Medulla oblongata (tissue), 1 donor: ENCODE measurements at regions not wholly inside any gene's neighbourhood (a gene's known extent, or its start where the extent isn't known, plus 50 kb on each side); places are given as distances from the start of the nearest gene placed in this dataset.

Source experiments
- DNase-seq: peaks from one replicate; pipeline ENCODE4 v3.0.0-alpha.2; 2015; ENCODE audit errors: extremely low spot score

DNA sequence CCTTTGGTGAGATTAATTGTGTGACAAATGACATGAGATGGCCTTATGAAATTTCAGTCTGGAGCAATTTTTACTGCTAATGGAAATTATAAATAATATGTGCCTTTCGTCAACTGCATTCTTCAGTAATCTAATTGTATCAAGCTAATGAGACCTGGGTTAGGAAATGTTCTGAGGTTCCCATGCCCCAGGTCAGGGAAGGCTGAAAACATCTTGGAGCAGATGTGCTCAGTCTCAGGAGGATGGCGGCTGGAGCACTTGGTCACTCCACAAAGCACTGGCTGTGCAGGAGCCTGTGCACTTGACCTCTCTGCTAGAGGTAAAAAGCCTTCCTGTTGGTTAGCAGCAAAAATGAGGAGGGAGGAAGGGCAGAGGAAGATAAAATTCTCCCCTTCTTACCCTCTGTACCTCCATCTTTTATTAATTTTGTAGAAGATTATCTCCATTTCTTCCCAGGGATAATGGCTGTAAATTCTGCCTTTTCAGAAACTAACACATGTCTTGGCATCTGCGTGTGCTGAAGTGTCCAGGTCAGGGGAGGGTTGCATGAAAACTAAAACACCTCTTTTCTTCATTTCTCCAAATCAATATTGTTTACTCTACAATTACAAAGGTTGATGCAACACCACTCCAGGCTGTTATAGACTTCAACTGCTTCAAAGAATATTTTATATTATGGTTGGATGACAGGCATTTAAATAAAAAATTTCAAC lies 1606.4 kb upstream of the ACVR2A start:
- no peak for DNase-seq

DNA sequence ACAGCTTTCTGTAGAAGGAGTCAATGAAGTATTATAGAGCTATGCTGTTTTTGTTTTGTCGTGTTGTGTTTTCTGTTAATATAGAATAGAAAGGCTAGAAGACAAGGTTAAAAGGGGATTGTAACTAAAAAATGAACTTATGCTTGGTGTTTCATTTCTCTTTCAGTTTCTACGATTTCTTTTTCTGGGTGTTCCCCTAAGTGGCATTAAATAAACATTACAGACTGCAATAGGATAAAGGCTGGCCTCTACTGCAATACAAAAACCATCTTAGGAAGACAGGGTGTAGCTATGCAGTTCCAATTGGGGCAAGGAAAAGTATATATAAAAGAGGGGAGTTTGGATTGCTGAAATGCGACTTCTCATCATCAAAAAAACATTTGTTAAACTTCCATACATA lies 1609.7 kb upstream of the ACVR2A start:
- no peak for DNase-seq

DNA sequence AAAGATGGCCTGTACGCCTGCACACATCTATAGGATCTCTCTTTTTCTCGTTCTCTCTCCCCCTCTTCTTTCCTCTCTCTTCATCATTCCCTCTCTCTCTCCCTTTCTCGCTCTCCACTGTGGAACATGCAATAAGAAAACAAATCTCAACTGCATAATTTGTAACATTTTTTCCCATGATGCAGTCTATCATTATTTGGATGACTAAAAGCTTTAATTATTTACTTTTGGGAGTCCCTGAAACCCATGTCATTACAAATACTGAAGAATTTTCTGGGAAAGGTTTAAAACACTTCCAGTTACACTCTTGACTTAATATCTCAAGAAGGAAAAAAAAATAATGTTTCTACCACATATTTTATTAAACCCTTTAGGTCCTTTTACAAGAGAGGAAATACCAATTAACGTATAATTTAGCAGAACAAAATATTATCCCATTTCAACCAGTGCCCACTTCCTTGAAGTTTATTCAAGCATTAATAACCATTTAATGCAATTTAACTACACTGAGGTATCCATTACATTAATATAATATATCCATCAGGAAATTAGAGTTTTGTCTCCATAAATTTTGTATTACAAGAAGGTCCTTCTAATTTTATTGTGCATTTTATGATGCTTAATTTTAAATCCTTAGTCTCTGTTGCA lies 1615.2 kb upstream of the ACVR2A start:
- DNase-seq = no peak

- no peak for DNase-seq
Measured at GRCh38 chr2:146228466-146229058, 1616.3 kb upstream of the ACVR2A start.

DNA sequence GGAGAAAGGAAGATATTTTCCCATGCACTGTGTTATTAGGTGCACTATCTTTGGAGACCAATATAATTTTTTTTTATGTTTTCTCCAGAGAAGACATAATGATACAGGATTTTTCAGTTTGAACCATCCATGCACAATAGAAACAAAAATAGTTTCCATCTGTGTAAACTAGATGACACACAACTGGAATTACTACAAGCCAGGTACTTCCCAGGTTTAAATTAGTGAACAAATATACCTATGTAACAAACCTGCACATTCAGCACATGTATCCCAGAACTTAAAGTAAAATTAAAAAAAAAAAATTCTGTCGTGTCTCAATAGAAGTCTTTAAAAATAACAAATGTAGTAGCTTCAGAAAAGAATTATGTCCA lies 1616.8 kb upstream of the ACVR2A start:
- DNase-seq = no peak

- DNase-seq = no peak
Measured at GRCh38 chr2:146227152-146228019, 1617.4 kb upstream of the ACVR2A start.

DNA sequence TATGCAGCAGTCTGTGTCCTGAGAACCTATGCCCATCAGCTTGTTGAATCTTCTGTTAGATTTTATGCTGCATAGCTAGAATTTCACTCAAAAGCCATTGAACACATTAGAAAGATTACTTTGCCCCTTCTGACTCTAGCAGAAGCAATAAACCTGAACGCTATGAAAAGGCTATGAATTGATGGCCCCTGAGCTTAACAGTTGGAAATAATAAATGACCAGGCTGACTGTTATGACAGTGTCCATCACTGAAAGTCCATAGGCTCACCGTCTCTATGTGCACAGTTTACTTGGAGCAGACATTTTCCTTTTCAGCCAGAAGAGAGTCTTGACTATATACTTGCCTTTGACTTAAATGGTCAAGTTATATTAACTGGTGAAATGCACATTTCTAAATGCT lies 1618.8 kb upstream of the ACVR2A start:
- DNase-seq = no peak

- no peak for DNase-seq
Measured at GRCh38 chr2:146221826-146222225, 1623.0 kb upstream of the ACVR2A start.

GRCh38 chr2:146220957-146221356 lies 1623.9 kb upstream of the ACVR2A start:
- no peak for DNase-seq

- DNase-seq = no peak
Measured at GRCh38 chr2:146214394-146214929, 1630.4 kb upstream of the ACVR2A start.

- no peak for DNase-seq
Measured at GRCh38 chr2:146213674-146214073, 1631.2 kb upstream of the ACVR2A start.

GRCh38 chr2:146212602-146213001 lies 1632.2 kb upstream of the ACVR2A start:
- no peak for DNase-seq

GRCh38 chr2:146209842-146210275 lies 1635.0 kb upstream of the ACVR2A start:
- no peak for DNase-seq

DNA sequence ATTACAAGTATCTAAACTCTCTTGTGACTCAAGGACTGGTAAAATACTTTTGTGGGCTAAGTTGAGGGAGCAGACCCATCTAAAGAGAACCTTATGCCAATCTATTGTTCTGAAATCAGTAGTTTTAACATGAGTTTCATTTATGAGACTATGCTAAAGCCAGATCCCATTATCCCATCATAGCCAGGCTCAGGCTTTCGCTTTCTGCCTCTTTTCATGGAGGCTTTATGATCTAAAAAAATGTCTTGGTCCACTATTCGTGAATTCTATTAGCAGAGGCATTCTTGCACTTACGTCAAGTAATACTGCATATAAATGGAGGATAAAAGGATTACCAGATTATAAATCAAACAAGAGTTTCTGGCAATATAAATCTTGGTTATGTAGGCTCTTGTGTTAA lies 1636.9 kb upstream of the ACVR2A start:
- DNase-seq = no peak

- no peak for DNase-seq
Measured at GRCh38 chr2:146207417-146207816, 1637.4 kb upstream of the ACVR2A start.

GRCh38 chr2:146203064-146203624 lies 1641.7 kb upstream of the ACVR2A start:
- no peak for DNase-seq

GRCh38 chr2:146193619-146194018 lies 1651.2 kb upstream of the ACVR2A start:
- no peak for DNase-seq

DNA sequence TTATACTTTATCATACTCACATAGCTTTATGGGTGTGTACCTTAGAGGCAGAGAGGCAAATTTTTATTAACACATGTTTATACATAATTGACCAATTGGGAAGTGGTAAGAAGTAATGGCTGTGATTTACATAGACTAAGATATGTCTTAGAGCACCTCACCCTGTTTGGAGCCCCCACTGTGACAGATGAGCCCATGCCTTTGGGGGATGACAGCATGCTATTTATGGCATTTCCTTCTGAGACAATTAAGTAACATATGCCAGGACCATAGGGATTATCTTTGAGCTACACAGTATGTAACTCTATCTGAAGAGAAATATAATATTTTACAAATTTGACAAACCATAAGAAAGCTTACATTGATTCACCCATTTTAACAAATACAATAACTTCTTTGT lies 1655.3 kb upstream of the ACVR2A start:
- no peak for DNase-seq

DNA sequence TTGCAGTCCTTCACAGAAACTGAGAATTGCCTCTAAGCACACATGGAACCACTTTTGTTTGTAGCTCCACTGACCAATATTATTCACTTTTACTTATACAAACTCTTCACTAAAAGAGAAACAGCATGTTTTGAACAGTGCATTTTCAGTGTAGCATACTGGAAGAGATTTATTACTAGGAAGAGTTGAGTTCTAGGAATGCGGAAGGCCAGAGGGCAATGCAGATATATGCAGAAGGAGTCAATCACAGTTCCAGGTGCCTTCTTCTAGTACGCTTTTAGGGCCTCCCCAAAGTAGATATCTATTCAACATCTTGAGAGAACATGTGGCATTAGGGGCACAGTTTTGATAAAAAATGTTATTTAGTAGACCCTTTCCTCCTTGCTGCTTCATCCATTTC lies 1654.0 kb upstream of the ZEB2 start:
- DNase-seq = no peak

GRCh38 chr2:146161256-146161882 lies 1641.5 kb upstream of the ZEB2 start:
- DNase-seq = no peak

- DNase-seq = no peak
Measured at GRCh38 chr2:146158072-146158674, 1638.3 kb upstream of the ZEB2 start.
